Gastroesophageal sphincter (tissue), 3 donors: ENCODE measurements at regions not wholly inside any gene's neighbourhood (a gene's known extent, or its start where the extent isn't known, plus 50 kb on each side); places are given as distances from the start of the nearest gene placed in this dataset.

ENCODE experiments used
- POLR2A ChIP-seq, 2 donors: fragments of 450-650 bp; IDR thresholded peaks; one replicate each; pipeline ENCODE4 v1.6.1; 2017; ENCODE audit warnings: antibody characterized with exemption in 2 of 2, mild to moderate bottlenecking in 2 of 2, moderate library complexity in 1 of 2
- POLR2AphosphoS5 ChIP-seq: sonication (generic); formaldehyde crosslinking; IDR thresholded peaks from one replicate; pipeline ENCODE4 v1.6.1; 2017; ENCODE audit warnings: antibody characterized with exemption
- TF ChIP-seq, protein P1 (sequence below), 4 experiments: fragments of 200-600 bp in 2 of 4; fragments of 450-650 bp in 2 of 4; sonication (generic) in 1 of 4; IDR thresholded peaks; one replicate each; pipeline ENCODE4 v1.5.1; 2017 to 2019; ENCODE audit warnings: antibody characterized with exemption in 4 of 4, mild to moderate bottlenecking in 2 of 4, moderate library complexity in 2 of 4

- TF ChIP-seq, protein P1, sequence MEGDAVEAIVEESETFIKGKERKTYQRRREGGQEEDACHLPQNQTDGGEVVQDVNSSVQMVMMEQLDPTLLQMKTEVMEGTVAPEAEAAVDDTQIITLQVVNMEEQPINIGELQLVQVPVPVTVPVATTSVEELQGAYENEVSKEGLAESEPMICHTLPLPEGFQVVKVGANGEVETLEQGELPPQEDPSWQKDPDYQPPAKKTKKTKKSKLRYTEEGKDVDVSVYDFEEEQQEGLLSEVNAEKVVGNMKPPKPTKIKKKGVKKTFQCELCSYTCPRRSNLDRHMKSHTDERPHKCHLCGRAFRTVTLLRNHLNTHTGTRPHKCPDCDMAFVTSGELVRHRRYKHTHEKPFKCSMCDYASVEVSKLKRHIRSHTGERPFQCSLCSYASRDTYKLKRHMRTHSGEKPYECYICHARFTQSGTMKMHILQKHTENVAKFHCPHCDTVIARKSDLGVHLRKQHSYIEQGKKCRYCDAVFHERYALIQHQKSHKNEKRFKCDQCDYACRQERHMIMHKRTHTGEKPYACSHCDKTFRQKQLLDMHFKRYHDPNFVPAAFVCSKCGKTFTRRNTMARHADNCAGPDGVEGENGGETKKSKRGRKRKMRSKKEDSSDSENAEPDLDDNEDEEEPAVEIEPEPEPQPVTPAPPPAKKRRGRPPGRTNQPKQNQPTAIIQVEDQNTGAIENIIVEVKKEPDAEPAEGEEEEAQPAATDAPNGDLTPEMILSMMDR (IDR thresholded peaks at IDR 0.05): no peak
- TF ChIP-seq POLR2AphosphoS5 (no peak), POLR2A (IDR thresholded peaks at IDR 0.05) (no peak)
Measured at GRCh38 chr16:64702415-64702814, 419.4 kb downstream of the CDH11 start.
